Vagina (tissue), 2 donors: ENCODE measurements at regions not wholly inside any gene's neighbourhood (a gene's known extent, or its start where the extent isn't known, plus 50 kb on each side); places are given as distances from the start of the nearest gene placed in this dataset. TPM values are rescaled to one million over a fixed set of nuclear protein-coding genes. Genes with fewer than 3 reads are reported as not detected.
"Not testable (repeated sequence)": the region's sequence is repeated elsewhere in the genome, so short reads cannot be mapped to it uniquely, and the experiment has no call there.

Experiments
- DNase-seq, 2 donors: peaks; one replicate each; pipeline ENCODE4 v3.0.0-alpha.2; 2017; ENCODE audit errors: extremely low spot score in 2 of 2
- H3K27ac ChIP-seq: fragments of 200-600 bp; sonication (generic); one replicate; pipeline ENCODE4 v1.5.1; 2019
- H3K27me3 ChIP-seq: fragments of 200-600 bp; sonication (generic); one replicate; pipeline ENCODE4 v1.5.1; 2019
- H3K36me3 ChIP-seq, 2 donors: fragments of 200-600 bp; sonication (generic); one replicate each; pipeline ENCODE4 v1.5.1; 2017 to 2019
- H3K4me1 ChIP-seq: fragments of 200-600 bp; sonication (generic); one replicate; pipeline ENCODE4 v1.5.1; 2019
- H3K4me3 ChIP-seq, 2 donors: fragments of 200-600 bp; sonication (generic); 1 replicate in 1 of 2; 2 replicates in 1 of 2; pipeline ENCODE4 v1.5.1; 2016 to 2019
- H3K9me3 ChIP-seq: fragments of 200-600 bp; sonication (generic); one replicate; pipeline ENCODE4 v1.5.1; 2019
- POLR2A ChIP-seq, 2 donors: fragments of 450-650 bp; IDR thresholded peaks; one replicate each; pipeline ENCODE4 v1.6.1; 2017; ENCODE audit warnings: antibody characterized with exemption in 2 of 2, mild to moderate bottlenecking in 2 of 2, moderate library complexity in 2 of 2
- POLR2AphosphoS5 ChIP-seq, 2 donors: sonication (generic); formaldehyde crosslinking; IDR thresholded peaks; one replicate each; pipeline ENCODE4 v1.9.0; 2017; ENCODE audit warnings: antibody characterized with exemption in 2 of 2, mild to moderate bottlenecking in 2 of 2, low read depth in 1 of 2; ENCODE audit not compliant: insufficient read depth in 1 of 2
- intact Hi-C: fragments of 100-400 bp; cut with DNase I; formaldehyde crosslinking; loops from one replicate; pipeline ENCODE4 v1.15.1; 2023
- small RNA-seq: library from RNA; depleted of rRNA; stranded (forward); fragments of <200 nt; gene quantifications from one replicate; pipeline ENCODE3, GENCODE V24; 2016
- TF ChIP-seq, protein P1 (sequence below), 3 experiments: fragments of 450-650 bp in 2 of 3; fragments of 200-600 bp in 1 of 3; sonication (generic) in 1 of 3; IDR thresholded peaks; one replicate each; pipeline ENCODE4 v1.5.1; 2017 to 2019; ENCODE audit warnings: antibody characterized with exemption in 3 of 3, mild to moderate bottlenecking in 2 of 3, moderate library complexity in 2 of 3

- Histone ChIP-seq H3K36me3 (no peaks in the 10 kb centered on the region), H3K27ac (no peak overlapping the region), H3K9me3 (no peaks in the 10 kb centered on the region), H3K27me3 (no peaks in the 10 kb centered on the region), H3K4me1 (no peaks in the 10 kb centered on the region), H3K4me3 (no peak overlapping the region)
- no peak for DNase-seq
- TF ChIP-seq, protein P1, sequence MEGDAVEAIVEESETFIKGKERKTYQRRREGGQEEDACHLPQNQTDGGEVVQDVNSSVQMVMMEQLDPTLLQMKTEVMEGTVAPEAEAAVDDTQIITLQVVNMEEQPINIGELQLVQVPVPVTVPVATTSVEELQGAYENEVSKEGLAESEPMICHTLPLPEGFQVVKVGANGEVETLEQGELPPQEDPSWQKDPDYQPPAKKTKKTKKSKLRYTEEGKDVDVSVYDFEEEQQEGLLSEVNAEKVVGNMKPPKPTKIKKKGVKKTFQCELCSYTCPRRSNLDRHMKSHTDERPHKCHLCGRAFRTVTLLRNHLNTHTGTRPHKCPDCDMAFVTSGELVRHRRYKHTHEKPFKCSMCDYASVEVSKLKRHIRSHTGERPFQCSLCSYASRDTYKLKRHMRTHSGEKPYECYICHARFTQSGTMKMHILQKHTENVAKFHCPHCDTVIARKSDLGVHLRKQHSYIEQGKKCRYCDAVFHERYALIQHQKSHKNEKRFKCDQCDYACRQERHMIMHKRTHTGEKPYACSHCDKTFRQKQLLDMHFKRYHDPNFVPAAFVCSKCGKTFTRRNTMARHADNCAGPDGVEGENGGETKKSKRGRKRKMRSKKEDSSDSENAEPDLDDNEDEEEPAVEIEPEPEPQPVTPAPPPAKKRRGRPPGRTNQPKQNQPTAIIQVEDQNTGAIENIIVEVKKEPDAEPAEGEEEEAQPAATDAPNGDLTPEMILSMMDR (IDR thresholded peaks at IDR 0.05), result no peak
- TF ChIP-seq POLR2A (IDR thresholded peaks at IDR 0.05) (no peak), POLR2AphosphoS5 (IDR thresholded peaks at IDR 0.05; ENCODE audit: insufficient read depth in 1 of 2, low read depth in 1 of 2) (no peak)
- intact Hi-C loops, result no loop called here
Measured at GRCh38 chr10:27297844-27298521, 57.4 kb upstream of the ACBD5 start.

- H3K36me3 ChIP-seq, H3K27me3 ChIP-seq, DNase-seq, H3K4me1 ChIP-seq, intact Hi-C loops, H3K9me3 ChIP-seq, H3K27ac ChIP-seq, H3K4me3 ChIP-seq: not testable (repeated sequence)
Measured at GRCh38 chr10:27296285-27296684, 55.7 kb upstream of the ACBD5 start.

- H3K36me3 ChIP-seq, H3K9me3 ChIP-seq, H3K27me3 ChIP-seq, H3K27ac ChIP-seq, H3K4me3 ChIP-seq, DNase-seq, intact Hi-C loops, H3K4me1 ChIP-seq: not testable (repeated sequence)
Measured at GRCh38 chr10:27291253-27291895, 50.8 kb upstream of the ACBD5 start.

Small RNAs in the stretch of these regions (small RNA-seq; reads per million reads assigned to genes)
- gene RNU6-452P (not detected), gene RNU6-666P (not detected), gene TRIAP1P1 (not detected)
